NB4 (cell line): ENCODE measurements at regions not wholly inside any gene's neighbourhood (a gene's known extent, or its start where the extent isn't known, plus 50 kb on each side); places are given as distances from the start of the nearest gene placed in this dataset.

Experiments used
- MYC ChIP-seq: IDR thresholded peaks from 2 replicates; pipeline ENCODE4 v1.6.1; 2011; ENCODE audit warnings: low read depth, low read length
- POLR2A ChIP-seq: IDR thresholded peaks from 2 replicates; pipeline ENCODE4 v1.6.1; 2011; ENCODE audit warnings: mild to moderate bottlenecking; ENCODE audit not compliant: insufficient read length; ENCODE audit errors: extremely low read depth
- TF ChIP-seq, protein P1 (sequence below): IDR thresholded peaks from one replicate; pipeline ENCODE4 v1.5.1; 2012; ENCODE audit warnings: low read depth, low read length
- TF ChIP-seq, protein P2 (sequence below): IDR thresholded peaks from 2 replicates; pipeline ENCODE4 v1.6.1; 2011; ENCODE audit warnings: low read depth, low read length

DNA sequence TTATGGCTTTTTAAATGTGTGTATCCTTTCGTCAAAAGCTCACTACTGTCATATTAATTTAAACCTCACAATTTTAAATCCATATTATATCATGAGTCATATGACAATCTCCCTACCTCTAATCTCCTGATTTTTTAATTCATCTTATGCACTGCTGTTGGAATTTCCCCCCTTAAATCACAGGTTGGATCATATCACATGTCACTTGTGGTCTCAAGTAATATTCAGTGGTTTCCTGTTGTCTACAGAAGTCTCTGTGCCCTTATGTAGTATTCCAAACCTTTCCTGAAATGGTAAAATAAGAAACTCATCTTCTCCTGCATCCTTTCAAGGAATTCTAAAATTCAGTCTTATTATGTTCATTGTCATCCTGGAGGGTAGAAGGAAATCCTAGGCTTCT, 116.0 kb upstream of the CBLB start:
- TF ChIP-seq, protein P1, sequence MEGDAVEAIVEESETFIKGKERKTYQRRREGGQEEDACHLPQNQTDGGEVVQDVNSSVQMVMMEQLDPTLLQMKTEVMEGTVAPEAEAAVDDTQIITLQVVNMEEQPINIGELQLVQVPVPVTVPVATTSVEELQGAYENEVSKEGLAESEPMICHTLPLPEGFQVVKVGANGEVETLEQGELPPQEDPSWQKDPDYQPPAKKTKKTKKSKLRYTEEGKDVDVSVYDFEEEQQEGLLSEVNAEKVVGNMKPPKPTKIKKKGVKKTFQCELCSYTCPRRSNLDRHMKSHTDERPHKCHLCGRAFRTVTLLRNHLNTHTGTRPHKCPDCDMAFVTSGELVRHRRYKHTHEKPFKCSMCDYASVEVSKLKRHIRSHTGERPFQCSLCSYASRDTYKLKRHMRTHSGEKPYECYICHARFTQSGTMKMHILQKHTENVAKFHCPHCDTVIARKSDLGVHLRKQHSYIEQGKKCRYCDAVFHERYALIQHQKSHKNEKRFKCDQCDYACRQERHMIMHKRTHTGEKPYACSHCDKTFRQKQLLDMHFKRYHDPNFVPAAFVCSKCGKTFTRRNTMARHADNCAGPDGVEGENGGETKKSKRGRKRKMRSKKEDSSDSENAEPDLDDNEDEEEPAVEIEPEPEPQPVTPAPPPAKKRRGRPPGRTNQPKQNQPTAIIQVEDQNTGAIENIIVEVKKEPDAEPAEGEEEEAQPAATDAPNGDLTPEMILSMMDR: no peak
- TF ChIP-seq, protein P2, sequence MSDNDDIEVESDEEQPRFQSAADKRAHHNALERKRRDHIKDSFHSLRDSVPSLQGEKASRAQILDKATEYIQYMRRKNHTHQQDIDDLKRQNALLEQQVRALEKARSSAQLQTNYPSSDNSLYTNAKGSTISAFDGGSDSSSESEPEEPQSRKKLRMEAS: no peak
- no peak for TF ChIP-seq POLR2A
- no peak for TF ChIP-seq MYC
